K562 (cell line): ENCODE measurements at regions not wholly inside any gene's neighbourhood (a gene's known extent, or its start where the extent isn't known, plus 50 kb on each side); places are given as distances from the start of the nearest gene placed in this dataset.
A peak's percentile ranks its signal among the peaks of the same experiment; 100 is the strongest.

Experiments used
- CBX2 ChIP-seq: fragments of 200-600 bp; sonication (generic); IDR thresholded peaks from one replicate; pipeline ENCODE4 v1.6.1; 2012; ENCODE audit warnings: mild to moderate bottlenecking, low read length, inconsistent platforms; ENCODE audit not compliant: insufficient read depth, poor library complexity, severe bottlenecking
- CC2D1A ChIP-seq: fragments of 450-650 bp; IDR thresholded peaks from 2 replicates; pipeline ENCODE4 v1.6.1; 2017; ENCODE audit warnings: mild to moderate bottlenecking
- E2F3 ChIP-seq: fragments of 250-450 bp; sonication (Bioruptor Pico); IDR thresholded peaks from 2 replicates; pipeline ENCODE4 v1.4.0; 2020; ENCODE audit warnings: mild to moderate bottlenecking
- HMGN3 ChIP-seq: IDR thresholded peaks from 2 replicates; pipeline ENCODE4 v1.6.1; 2011; ENCODE audit warnings: borderline replicate concordance, low read depth, mild to moderate bottlenecking, mixed read lengths, low read length; ENCODE audit not compliant: insufficient read length; ENCODE audit errors: extremely low read depth
- HNRNPK ChIP-seq: fragments of 200-400 bp; formaldehyde crosslinking; IDR thresholded peaks from one replicate; pipeline ENCODE4 v1.6.1; 2018; ENCODE audit warnings: mild to moderate bottlenecking, low read depth, low read length; ENCODE audit not compliant: poor library complexity, severe bottlenecking
- JUND ChIP-seq, 2 experiments: IDR thresholded peaks; 2 replicates in 1 of 2; 3 replicates in 1 of 2; pipeline ENCODE4 v1.6.1; 2011; ENCODE audit warnings: borderline replicate concordance in 2 of 2, low read depth in 2 of 2, low read length in 2 of 2, improper control_type of control experiment in 1 of 2, missing biosample characterization in 1 of 2, missing genetic modification characterization in 1 of 2, missing genetic modification reagents in 1 of 2
- MCM7 ChIP-seq, 2 experiments: fragments of 450-650 bp; IDR thresholded peaks; 2 replicates each; pipeline ENCODE4 v1.6.1; 2016 to 2018
- POLR2A ChIP-seq: fragments of 450-650 bp; conservative IDR thresholded peaks from 2 replicates; pipeline ENCODE4 v1.6.1; 2016
- PTRF ChIP-seq: fragments of 450-650 bp; IDR thresholded peaks from 2 replicates; pipeline ENCODE4 v1.6.1; 2016; ENCODE audit warnings: mild to moderate bottlenecking, missing genetic modification characterization, missing compliant biosample characterization
- RFX5 ChIP-seq: IDR thresholded peaks from 2 replicates; pipeline ENCODE4 v1.6.1; 2011; ENCODE audit warnings: low read depth, mild to moderate bottlenecking, improper control_type of control experiment, low read length
- SIRT6 ChIP-seq: IDR thresholded peaks from one replicate; pipeline ENCODE4 v1.6.1; 2012; ENCODE audit warnings: low read depth, mild to moderate bottlenecking, control low read depth, inconsistent platforms, low read length, moderate library complexity
- SMAD1 ChIP-seq: fragments of 150-350 bp; IDR thresholded peaks from 2 replicates; pipeline ENCODE4 v1.6.1; 2014; ENCODE audit warnings: low read length, low read depth; ENCODE audit not compliant: partially characterized antibody
- STAG1 ChIP-seq: sonication (generic); formaldehyde crosslinking; IDR thresholded peaks from 2 replicates; pipeline ENCODE4 v1.5.0; 2020; ENCODE audit warnings: missing genetic modification reagents, borderline replicate concordance
- TEAD4 ChIP-seq, 2 experiments: sonication (generic) in 1 of 2; formaldehyde crosslinking in 1 of 2; IDR thresholded peaks; 2 replicates each; pipeline versions ENCODE4 v1.6.1 to v1.8.0; 2012 to 2022; ENCODE audit warnings: borderline replicate concordance in 1 of 2, inconsistent platforms in 1 of 2, low read length in 1 of 2, mild to moderate bottlenecking in 1 of 2, missing genetic modification reagents in 1 of 2
- U2AF2 ChIP-seq: fragments of 200-400 bp; formaldehyde crosslinking; optimal IDR thresholded peaks from 2 replicates; pipeline ENCODE3; 2017; ENCODE audit warnings: low read depth, mild to moderate bottlenecking, low read length
- ZFP1 ChIP-seq: fragments of 450-650 bp; formaldehyde crosslinking; IDR thresholded peaks from 2 replicates; pipeline ENCODE4 v1.4.0; 2020; ENCODE audit warnings: mild to moderate bottlenecking, mixed read lengths
- ZNF146 ChIP-seq: IDR thresholded peaks from one replicate; pipeline ENCODE4 v1.6.1; 2018; ENCODE audit warnings: missing compliant biosample characterization; ENCODE audit not compliant: unreplicated experiment
- ZNF408 ChIP-seq: fragments of 250-450 bp; sonication (Bioruptor Pico); IDR thresholded peaks from 2 replicates; pipeline ENCODE4 v1.4.0; 2020; ENCODE audit warnings: low read depth, mild to moderate bottlenecking, moderate library complexity
- ZNF586 ChIP-seq: fragments of 450-650 bp; formaldehyde crosslinking; conservative IDR thresholded peaks from 2 replicates; pipeline ENCODE4 v1.4.0; 2020; ENCODE audit warnings: mild to moderate bottlenecking, moderate library complexity
- ZNF766 ChIP-seq: fragments of 200-800 bp; sonication (Bioruptor generic); conservative IDR thresholded peaks from 2 replicates; pipeline ENCODE4 v1.6.1; 2016; ENCODE audit warnings: missing genetic modification characterization, missing compliant biosample characterization
- TF ChIP-seq, protein P1 (sequence below), 2 experiments: IDR thresholded peaks in 1 of 2; conservative IDR thresholded peaks in 1 of 2; 2 replicates each; pipeline ENCODE4 v1.6.1; 2016; ENCODE audit warnings: low read depth in 2 of 2, mild to moderate bottlenecking in 1 of 2, missing compliant biosample characterization in 1 of 2, missing genetic modification characterization in 1 of 2, moderate library complexity in 1 of 2
- TF ChIP-seq, protein P2 (sequence below): fragments of 250-450 bp; sonication (Bioruptor Pico); IDR thresholded peaks from 2 replicates; pipeline ENCODE4 v1.5.0; 2021; ENCODE audit warnings: mild to moderate bottlenecking, borderline replicate concordance

DNA sequence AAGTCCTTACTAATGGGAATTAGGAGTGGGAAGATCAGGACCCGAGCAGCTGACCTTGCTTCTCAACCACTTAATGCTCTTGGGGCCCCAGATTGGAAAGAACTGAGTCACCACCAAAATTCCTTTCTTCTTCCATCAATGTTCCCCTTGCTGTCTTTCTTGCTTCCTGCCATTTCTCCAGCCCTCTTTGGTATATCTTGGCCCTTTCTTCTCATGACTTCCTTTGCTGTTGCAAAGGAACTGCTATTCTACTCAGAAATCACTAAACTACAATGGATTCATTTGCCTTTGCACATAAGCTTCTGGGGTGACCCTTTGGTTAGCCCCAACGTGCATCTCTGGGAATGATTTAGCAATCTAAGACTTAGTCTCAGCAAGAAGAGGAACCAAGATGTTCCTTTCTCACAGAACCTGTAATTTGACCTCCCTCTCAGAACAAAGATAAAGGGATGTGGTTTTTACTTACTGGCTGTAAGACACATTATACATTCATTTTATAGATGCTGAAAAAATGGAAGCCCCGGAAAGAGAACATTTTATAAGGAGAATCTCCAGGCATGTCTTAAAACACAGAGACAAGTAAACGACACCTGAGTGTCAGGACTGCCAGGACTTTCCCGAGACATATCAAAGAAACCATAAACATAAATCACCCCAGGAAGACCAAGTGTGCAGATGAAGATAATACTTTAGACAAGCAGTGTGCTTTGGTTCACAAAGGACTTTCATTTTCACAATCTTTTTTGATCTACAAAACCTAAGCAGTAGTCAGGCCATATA lies 99.0 kb upstream of the TNFAIP3 start (continued):
- no peak for TF ChIP-seq E2F3 (CRISPR knock-in tag)
- no peak for TF ChIP-seq POLR2A
- TF ChIP-seq MCM7 (IDR thresholded peaks at IDR 0.05), result no peak
- TF ChIP-seq, protein P1, sequence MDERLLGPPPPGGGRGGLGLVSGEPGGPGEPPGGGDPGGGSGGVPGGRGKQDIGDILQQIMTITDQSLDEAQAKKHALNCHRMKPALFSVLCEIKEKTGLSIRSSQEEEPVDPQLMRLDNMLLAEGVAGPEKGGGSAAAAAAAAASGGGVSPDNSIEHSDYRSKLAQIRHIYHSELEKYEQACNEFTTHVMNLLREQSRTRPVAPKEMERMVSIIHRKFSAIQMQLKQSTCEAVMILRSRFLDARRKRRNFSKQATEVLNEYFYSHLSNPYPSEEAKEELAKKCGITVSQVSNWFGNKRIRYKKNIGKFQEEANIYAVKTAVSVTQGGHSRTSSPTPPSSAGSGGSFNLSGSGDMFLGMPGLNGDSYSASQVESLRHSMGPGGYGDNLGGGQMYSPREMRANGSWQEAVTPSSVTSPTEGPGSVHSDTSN (CRISPR knock-in tag; IDR thresholded peaks at IDR 0.05; ENCODE audit: low read depth), result no peak
- TF ChIP-seq, protein P1 (tag; conservative IDR thresholded peaks at IDR 0.05; ENCODE audit: low read depth), result peak; percentile 93
- no peak for TF ChIP-seq ZNF408 (CRISPR knock-in tag)
- TF ChIP-seq ZFP1 (CRISPR knock-in tag), result no peak
- TF ChIP-seq JUND (IDR thresholded peaks at IDR 0.05; ENCODE audit: borderline replicate concordance, low read depth, low read length), result no peak
- no peak; the same call in 2 of the 3 replicates for TF ChIP-seq JUND (tag; IDR thresholded peaks at IDR 0.05; ENCODE audit: borderline replicate concordance, low read depth, low read length)
- no peak for TF ChIP-seq CBX2
- TF ChIP-seq STAG1 (CRISPR knock-in tag), result no peak
- no peak for TF ChIP-seq ZNF586 (CRISPR knock-in tag)
- TF ChIP-seq RFX5, result no peak
- TF ChIP-seq, protein P2, sequence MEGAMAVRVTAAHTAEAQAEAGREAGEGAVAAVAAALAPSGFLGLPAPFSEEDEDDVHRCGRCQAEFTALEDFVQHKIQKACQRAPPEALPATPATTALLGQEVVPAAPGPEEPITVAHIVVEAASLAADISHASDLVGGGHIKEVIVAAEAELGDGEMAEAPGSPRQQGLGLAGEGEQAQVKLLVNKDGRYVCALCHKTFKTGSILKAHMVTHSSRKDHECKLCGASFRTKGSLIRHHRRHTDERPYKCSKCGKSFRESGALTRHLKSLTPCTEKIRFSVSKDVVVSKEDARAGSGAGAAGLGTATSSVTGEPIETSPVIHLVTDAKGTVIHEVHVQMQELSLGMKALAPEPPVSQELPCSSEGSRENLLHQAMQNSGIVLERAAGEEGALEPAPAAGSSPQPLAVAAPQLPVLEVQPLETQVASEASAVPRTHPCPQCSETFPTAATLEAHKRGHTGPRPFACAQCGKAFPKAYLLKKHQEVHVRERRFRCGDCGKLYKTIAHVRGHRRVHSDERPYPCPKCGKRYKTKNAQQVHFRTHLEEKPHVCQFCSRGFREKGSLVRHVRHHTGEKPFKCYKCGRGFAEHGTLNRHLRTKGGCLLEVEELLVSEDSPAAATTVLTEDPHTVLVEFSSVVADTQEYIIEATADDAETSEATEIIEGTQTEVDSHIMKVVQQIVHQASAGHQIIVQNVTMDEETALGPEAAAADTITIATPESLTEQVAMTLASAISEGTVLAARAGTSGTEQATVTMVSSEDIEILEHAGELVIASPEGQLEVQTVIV, result no peak
- TF ChIP-seq SMAD1, result no peak
- TF ChIP-seq U2AF2, result no peak
- no peak for TF ChIP-seq HNRNPK
- TF ChIP-seq HMGN3, result no peak
- TF ChIP-seq PTRF (tag), result no peak
- no peak for TF ChIP-seq ZNF146 (CRISPR knock-in tag)
- TF ChIP-seq ZNF766 (CRISPR knock-in tag), result 0 out of 2 replicates have a peak, but pooled peaks have one; percentile 55
- TF ChIP-seq CC2D1A, result no peak
- TF ChIP-seq SIRT6, result no peak
- peak; percentile 63 for TF ChIP-seq TEAD4 (IDR thresholded peaks at IDR 0.05; ENCODE audit: low read length)
- no peak for TF ChIP-seq TEAD4 (CRISPR knock-in tag; IDR thresholded peaks at IDR 0.05; ENCODE audit: borderline replicate concordance)
